CD4-positive, alpha-beta T cell (primary cell): ENCODE measurements at regions not wholly inside any gene's neighbourhood (a gene's known extent, or its start where the extent isn't known, plus 50 kb on each side); places are given as distances from the start of the nearest gene placed in this dataset.

Source experiments
- ATAC-seq: fragments of 200-7000 bp; cut with Tn5 transposase; one replicate; pipeline ENCODE4 v1.10.0; 2022; ENCODE audit warnings: mild to moderate bottlenecking; ENCODE audit not compliant: poor library complexity
- CTCF ChIA-PET: fragments of 350-600 bp; sonication (Branson Sonifier 250); formaldehyde crosslinking; loops from one replicate; lab custom pipeline; 2021; ENCODE audit warnings: antibody characterized with exemption, inconsistent platforms; lab: Charles Lee
- POLR2A ChIA-PET: fragments of 350-600 bp; sonication (Branson Sonifier 250); formaldehyde crosslinking; loops from one replicate; lab custom pipeline; 2021; ENCODE audit warnings: antibody characterized with exemption, inconsistent platforms; lab: Charles Lee
- DNase-seq, 14 experiments: peaks; one replicate each; pipeline ENCODE4 v3.0.0-alpha.2; 2013 to 2020; ENCODE audit warnings: mixed read lengths in 2 of 14
- H3K27ac ChIP-seq, 2 donors: one replicate each; pipeline versions ENCODE4 v1.5.1 to v1.7.0; 2013; ENCODE audit warnings: low read length in 2 of 2, low read depth in 1 of 2, mild to moderate bottlenecking in 1 of 2
- H3K27me3 ChIP-seq, 2 experiments: 1 replicate in 1 of 2; 2 replicates in 1 of 2; pipeline versions ENCODE4 v1.6.1 to v1.7.0; 2013; ENCODE audit warnings: low read length in 2 of 2, control low read depth in 1 of 2, mild to moderate bottlenecking in 1 of 2, moderate library complexity in 1 of 2; ENCODE audit not compliant: insufficient read depth in 2 of 2, control insufficient read depth in 1 of 2
- H3K36me3 ChIP-seq: one replicate; pipeline ENCODE4 v1.6.1; 2013; ENCODE audit warnings: low read length, control low read depth; ENCODE audit not compliant: insufficient read depth
- H3K4me1 ChIP-seq: one replicate; pipeline ENCODE4 v1.6.1; 2013; ENCODE audit warnings: low read length, control low read depth; ENCODE audit not compliant: insufficient read depth
- H3K4me3 ChIP-seq: one replicate; pipeline ENCODE4 v1.5.1; 2013; ENCODE audit warnings: mild to moderate bottlenecking, low read length, moderate library complexity
- H3K9me3 ChIP-seq, 2 experiments: 1 replicate in 1 of 2; 2 replicates in 1 of 2; pipeline versions ENCODE4 v1.6.1 to v1.7.0; 2013; ENCODE audit warnings: low read length in 2 of 2, mild to moderate bottlenecking in 2 of 2, control low read depth in 1 of 2, moderate library complexity in 1 of 2; ENCODE audit not compliant: control insufficient read depth in 1 of 2, insufficient read depth in 1 of 2
- H3K27ac Mint-ChIP-seq: one replicate; pipeline ENCODE4 v1.8.0; 2020; ENCODE audit warnings: mixed read lengths
- H3K27me3 Mint-ChIP-seq: one replicate; pipeline ENCODE4 v1.8.0; 2021; ENCODE audit warnings: mixed read lengths
- H3K36me3 Mint-ChIP-seq: one replicate; pipeline ENCODE4 v1.8.0; 2021; ENCODE audit warnings: low read depth, mixed read lengths
- H3K4me1 Mint-ChIP-seq: one replicate; pipeline ENCODE4 v1.8.0; 2021; ENCODE audit warnings: low read depth, mixed read lengths
- H3K4me3 Mint-ChIP-seq: one replicate; pipeline ENCODE4 v1.8.0; 2020; ENCODE audit warnings: mild to moderate bottlenecking, mixed read lengths
- H3K9me3 Mint-ChIP-seq: one replicate; pipeline ENCODE4 v1.8.0; 2020; ENCODE audit warnings: mixed read lengths
- CTCF ChIP-seq: fragments of 200-600 bp; IDR thresholded peaks from one replicate; pipeline ENCODE4 v1.8.0; 2022; ENCODE audit warnings: antibody characterized with exemption, mild to moderate bottlenecking
- intact Hi-C, 2 experiments: fragments of 100-400 bp; cut with DNase I in 1 of 2; cut with micrococcal nuclease in 1 of 2; formaldehyde crosslinking; loops; one replicate each; pipeline versions ENCODE4 v1.15.1 to v1.9.0; 2023 to 2025; cut with DNase I, micrococcal nuclease

GRCh38 chr15:31474059-31474868 lies 147.6 kb downstream of the KLF13 start:
- no peak for TF ChIP-seq CTCF
- H3K4me3 ChIP-seq: no peak overlapping the region
- H3K27me3 ChIP-seq: no peaks in the 10 kb centered on the region
- H3K9me3 ChIP-seq: no peaks in the 10 kb centered on the region
- no peaks in the 10 kb centered on the region for H3K36me3 ChIP-seq
- H3K4me1 ChIP-seq: peaks cover 57% of the 10 kb centered on the region
- intact Hi-C loops: loop anchor here in 1 of 2 experiments (5.0 kb wide), 1 partner anchor 37 kb away; no protein-coding TSS in a partner anchor
- no peak for ATAC-seq
- Mint-ChIP-seq H3K36me3 (no peaks in the 10 kb centered on the region), H3K9me3 (no peaks in the 10 kb centered on the region), H3K27ac (peak overlapping the region; percentile 83), H3K4me3 (peak overlapping the region; percentile 67), H3K4me1 (peaks cover 48% of the 10 kb centered on the region), H3K27me3 (no peaks in the 10 kb centered on the region)
- ChIA-PET POLR2A (interaction anchor here (1.4 to 8.7 kb wide), 11 partner anchors 9 to 148 kb away, joined by 3 to 105 read pairs (median 14); partner anchors contain the start of gene KLF13), CTCF (interaction anchor here (1.1 to 2.1 kb wide), 5 partner anchors 9 to 259 kb away, joined by 4 to 9 read pairs (median 5); no protein-coding TSS in a partner anchor)
- peak in 3 of 14 experiments; percentile 36 to 60 (median 47) for DNase-seq
- H3K27ac ChIP-seq: no peak overlapping the region

- Histone ChIP-seq H3K9me3 (no peaks in the 10 kb centered on the region), H3K27ac (no peak overlapping the region), H3K36me3 (no peaks in the 10 kb centered on the region), H3K4me1 (peaks cover 61% of the 10 kb centered on the region), H3K27me3 (no peaks in the 10 kb centered on the region), H3K4me3 (no peak overlapping the region)
- Mint-ChIP-seq H3K27me3 (no peaks in the 10 kb centered on the region), H3K4me1 (peaks cover 60% of the 10 kb centered on the region), H3K36me3 (no peaks in the 10 kb centered on the region), H3K27ac (no peak overlapping the region), H3K4me3 (no peak overlapping the region), H3K9me3 (no peaks in the 10 kb centered on the region)
- intact Hi-C loops: no loop called here
- ChIA-PET CTCF (interaction anchor here (0.6 to 1.7 kb wide), 3 partner anchors 12 to 110 kb away, joined by 3 to 6 read pairs (median 4); no protein-coding TSS in a partner anchor), POLR2A (interaction anchor here (1.0 to 8.7 kb wide), 5 partner anchors 39 to 173 kb away, joined by 3 to 105 read pairs (median 4); no protein-coding TSS in a partner anchor)
- no peak for ATAC-seq
- DNase-seq: no peak
- no peak for TF ChIP-seq CTCF
Observed at GRCh38 chr15:31476236-31476810, 149.7 kb downstream of the KLF13 start.

- CTCF ChIA-PET: interaction anchor here (0.7 to 1.7 kb wide), 3 partner anchors 12 to 111 kb away, joined by 3 to 4 read pairs (median 3); no protein-coding TSS in a partner anchor
- no peaks in the 10 kb centered on the region for H3K27me3 Mint-ChIP-seq
- H3K4me3 Mint-ChIP-seq: no peak overlapping the region
- no peaks in the 10 kb centered on the region for H3K9me3 Mint-ChIP-seq
- no peaks in the 10 kb centered on the region for H3K36me3 Mint-ChIP-seq
- peak overlapping the region; percentile 63 for H3K27ac Mint-ChIP-seq
- Histone ChIP-seq H3K36me3 (no peaks in the 10 kb centered on the region), H3K9me3 (no peaks in the 10 kb centered on the region), H3K27ac (no peak overlapping the region), H3K4me1 (peaks cover 58% of the 10 kb centered on the region), H3K27me3 (no peaks in the 10 kb centered on the region), H3K4me3 (no peak overlapping the region)
- no peak for TF ChIP-seq CTCF
- POLR2A ChIA-PET: interaction anchor here (1.0 to 8.7 kb wide), 5 partner anchors 39 to 174 kb away, joined by 3 to 105 read pairs (median 4); no protein-coding TSS in a partner anchor
- no peak for DNase-seq
- intact Hi-C loops: no loop called here
- H3K4me1 Mint-ChIP-seq: peaks cover 59% of the 10 kb centered on the region
- ATAC-seq: no peak
Observed at GRCh38 chr15:31476866-31477265, 150.2 kb downstream of the KLF13 start.
